Panc1 (cell line): ENCODE measurements at regions not wholly inside any gene's neighbourhood (a gene's known extent, or its start where the extent isn't known, plus 50 kb on each side); places are given as distances from the start of the nearest gene placed in this dataset.

Experiments used
- CTCF ChIP-seq: fragments of 450-650 bp; IDR thresholded peaks from 2 replicates; pipeline ENCODE4 v1.5.1; 2017; ENCODE audit warnings: mild to moderate bottlenecking
- POLR2AphosphoS5 ChIP-seq: IDR thresholded peaks from 2 replicates; pipeline ENCODE4 v1.6.1; 2012; ENCODE audit warnings: mild to moderate bottlenecking, low read depth, low read length, moderate library complexity
- REST ChIP-seq, 2 experiments: IDR thresholded peaks; 2 replicates each; pipeline ENCODE4 v1.6.1; 2011 to 2012; ENCODE audit warnings: low read depth in 2 of 2, control low read depth in 1 of 2, low read length in 1 of 2, mild to moderate bottlenecking in 1 of 2, moderate library complexity in 1 of 2; ENCODE audit not compliant: insufficient read depth in 1 of 2
- SIN3A ChIP-seq: IDR thresholded peaks from 2 replicates; pipeline ENCODE4 v1.6.1; 2012; ENCODE audit warnings: low read depth, mild to moderate bottlenecking, low read length, moderate library complexity, borderline replicate concordance; ENCODE audit not compliant: insufficient read depth
- TCF7L2 ChIP-seq: IDR thresholded peaks from 2 replicates; pipeline ENCODE4 v1.6.1; 2011; ENCODE audit warnings: mild to moderate bottlenecking, low read depth, low read length, inconsistent platforms

- TF ChIP-seq REST (IDR thresholded peaks at IDR 0.05; ENCODE audit: insufficient read depth in 1 of 2, low read depth in 2 of 2, low read length in 1 of 2) (no peak), CTCF (no peak), POLR2AphosphoS5 (no peak), TCF7L2 (no peak), SIN3A (no peak)
Observed at GRCh38 chr14:89574420-89574819, 157.4 kb upstream of the FOXN3 start.
